ENCODE measurements at regions not wholly inside any gene's neighbourhood (a gene's known extent, or its start where the extent isn't known, plus 50 kb on each side); places are given as distances from the start of the nearest gene placed in this dataset.
"Not testable (repeated sequence)": the region's sequence is repeated elsewhere in the genome, so short reads cannot be mapped to it uniquely, and the experiment has no call there.

DNA sequence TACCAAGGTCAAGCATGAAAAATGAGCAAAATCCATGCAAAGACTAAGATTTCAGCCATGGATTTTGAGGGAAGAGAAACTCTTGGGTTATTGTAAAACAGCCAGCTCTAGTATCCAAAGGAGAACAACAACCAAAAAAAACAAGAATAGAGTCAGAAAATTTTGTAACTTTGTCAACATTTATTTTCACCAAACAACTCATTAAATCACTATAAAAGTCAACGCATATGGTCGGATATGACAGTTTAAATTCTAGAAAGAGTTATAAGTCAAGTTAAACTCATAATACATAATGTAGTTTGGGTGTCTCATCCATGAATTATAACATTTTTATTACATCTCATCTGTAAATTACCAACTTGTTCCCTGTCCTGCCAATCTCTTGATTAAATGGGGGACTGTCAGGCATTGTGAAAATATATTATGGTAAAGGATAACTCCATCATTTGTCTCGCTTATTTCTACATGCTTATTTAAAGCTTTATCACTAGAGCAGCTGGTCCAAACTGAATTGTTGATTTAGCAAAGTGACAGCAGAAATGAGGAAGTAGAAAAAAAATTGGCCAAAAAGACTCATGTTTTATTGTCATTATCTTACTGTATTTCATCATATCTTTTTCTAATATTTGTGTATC is 224.8 kb upstream of the NOCT start:
- no peak for DNase-seq

DNA sequence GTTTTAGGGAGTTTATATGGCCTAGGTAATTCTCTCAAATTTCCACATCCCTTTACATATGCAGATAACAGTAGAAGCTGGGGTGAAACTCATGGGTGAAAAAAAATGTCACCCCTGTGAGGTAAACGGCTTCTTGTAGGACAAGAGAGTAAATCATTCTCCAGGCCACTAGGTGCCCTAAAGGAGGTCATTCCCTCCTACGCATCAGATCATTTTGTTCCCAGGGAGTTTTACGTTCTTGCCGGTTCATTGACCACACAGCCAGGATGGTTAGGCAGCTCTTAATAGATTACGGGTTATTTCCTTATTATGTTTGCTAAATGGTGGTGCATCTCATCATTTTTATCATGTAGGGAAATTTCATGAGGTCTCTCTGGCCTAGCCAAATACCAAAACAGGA is 225.8 kb upstream of the NOCT start:
- DNase-seq = no peak

GRCh38 chr4:138788857-138789256 is 226.7 kb upstream of the NOCT start:
- no peak for DNase-seq

DNA sequence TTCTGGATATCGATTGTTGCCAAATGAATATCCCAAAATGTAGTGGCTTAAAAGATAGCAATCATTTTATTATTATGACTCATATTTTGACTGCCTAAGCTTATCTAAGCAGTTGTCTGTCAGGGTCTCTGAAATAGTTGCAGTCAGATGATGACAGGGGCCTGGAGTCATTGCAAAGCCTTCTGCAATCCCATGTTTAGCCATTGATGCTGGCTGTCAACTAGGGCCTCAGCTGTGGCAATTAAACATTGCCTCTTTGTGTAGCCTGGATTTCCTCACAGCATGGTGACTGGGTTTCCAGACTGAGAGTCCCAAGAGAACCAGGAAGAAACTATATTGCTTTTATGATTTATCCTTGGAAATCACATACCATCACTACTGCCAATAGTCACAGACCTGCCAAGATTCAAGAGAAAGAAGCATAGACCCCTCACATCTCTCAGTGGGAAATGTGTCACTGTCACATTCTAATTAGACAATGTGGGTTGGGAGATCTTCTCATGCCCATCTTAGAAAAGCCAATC is 227.3 kb upstream of the NOCT start:
- no peak for DNase-seq

DNA sequence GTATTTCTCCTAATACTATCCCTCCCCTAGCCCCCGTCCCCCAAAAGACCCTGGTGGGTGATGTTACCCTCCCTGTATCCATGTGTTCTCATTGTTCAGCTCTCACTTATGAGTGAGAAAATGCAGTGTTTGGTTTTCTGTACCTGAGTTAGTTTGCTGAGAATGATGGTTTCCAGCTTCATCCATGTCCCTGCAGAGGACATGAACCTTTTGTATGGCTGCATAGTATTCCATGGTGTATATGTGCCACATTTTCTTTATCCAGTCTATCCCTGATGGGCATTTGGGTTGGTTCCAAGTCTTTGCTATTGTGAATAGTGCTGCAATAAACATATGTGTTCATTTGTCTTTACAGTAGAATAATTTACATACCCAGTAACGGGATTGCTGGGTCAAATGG is 235.8 kb upstream of the NOCT start:
- DNase-seq = not testable (repeated sequence)

- no peak for DNase-seq
Measured at GRCh38 chr4:138775890-138776289, 239.7 kb upstream of the NOCT start.

GRCh38 chr4:138775489-138775888 is 240.1 kb upstream of the NOCT start:
- DNase-seq = no peak

DNA sequence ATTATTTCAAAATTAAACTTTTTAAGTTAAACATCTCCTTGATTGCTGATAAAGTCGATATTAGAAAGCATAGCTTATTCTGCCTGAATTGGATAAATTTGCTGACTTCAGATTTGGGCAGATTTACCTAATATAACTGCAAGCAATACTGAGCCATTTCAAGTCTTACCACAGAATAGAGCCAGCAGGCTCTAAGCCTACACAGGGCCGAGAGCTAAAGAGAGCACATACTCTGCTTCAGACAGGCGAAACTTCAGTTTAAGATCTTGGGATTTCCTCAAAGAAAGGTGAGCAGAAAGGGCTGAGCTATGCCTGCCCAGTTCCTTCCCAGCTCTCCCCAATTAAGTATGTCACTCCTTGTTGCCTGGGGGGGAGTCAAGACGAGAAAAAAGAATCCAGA is 240.6 kb upstream of the NOCT start:
- no peak for DNase-seq

- not testable (repeated sequence) for DNase-seq
Measured at GRCh38 chr4:138774125-138774524, 241.5 kb upstream of the NOCT start.

- DNase-seq = no peak
Measured at GRCh38 chr4:138773321-138773720, 242.3 kb upstream of the NOCT start.

DNA sequence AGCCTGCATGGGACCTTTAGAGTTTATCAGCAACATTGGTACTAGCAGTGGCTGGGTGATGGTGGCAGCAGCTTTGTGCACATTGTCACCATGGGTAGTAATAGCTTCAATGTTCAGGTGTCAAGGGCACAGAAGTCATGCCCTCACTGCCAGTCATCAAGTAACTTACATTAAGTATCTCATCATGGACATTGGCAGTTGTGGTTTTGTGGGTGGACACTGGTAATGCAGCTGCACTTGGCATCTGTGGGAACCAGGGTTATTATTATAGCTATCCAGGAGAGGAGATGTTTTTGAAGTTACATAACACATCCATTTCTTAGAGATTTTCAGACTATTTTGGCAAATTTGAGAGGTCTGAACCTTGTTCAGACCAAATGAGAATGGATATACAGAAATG is 243.2 kb upstream of the NOCT start:
- DNase-seq = no peak

GRCh38 chr4:138770818-138771217 is 244.8 kb upstream of the NOCT start:
- no peak for DNase-seq

DNA sequence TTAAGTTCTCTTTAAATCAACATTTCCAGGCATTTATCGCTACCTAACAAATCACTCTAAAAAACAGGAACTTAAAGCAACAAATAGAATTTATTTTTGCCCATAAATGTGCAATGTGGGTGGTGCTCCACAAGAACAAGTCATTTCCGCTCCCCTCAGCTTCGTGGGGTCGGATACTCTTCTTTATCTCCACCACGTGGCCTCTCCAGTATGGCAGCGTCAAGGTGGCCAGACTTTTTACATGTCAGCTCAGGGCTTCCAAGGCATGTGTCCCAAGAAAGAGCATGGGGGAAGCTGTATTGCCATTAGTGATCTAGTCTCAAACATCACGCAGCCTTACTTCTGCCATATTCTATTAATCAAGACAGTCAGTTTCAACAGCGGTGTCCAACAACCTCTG is 249.2 kb upstream of the NOCT start:
- DNase-seq = no peak

GRCh38 chr4:138765442-138765841 is 250.1 kb upstream of the NOCT start:
- no peak for DNase-seq

DNA sequence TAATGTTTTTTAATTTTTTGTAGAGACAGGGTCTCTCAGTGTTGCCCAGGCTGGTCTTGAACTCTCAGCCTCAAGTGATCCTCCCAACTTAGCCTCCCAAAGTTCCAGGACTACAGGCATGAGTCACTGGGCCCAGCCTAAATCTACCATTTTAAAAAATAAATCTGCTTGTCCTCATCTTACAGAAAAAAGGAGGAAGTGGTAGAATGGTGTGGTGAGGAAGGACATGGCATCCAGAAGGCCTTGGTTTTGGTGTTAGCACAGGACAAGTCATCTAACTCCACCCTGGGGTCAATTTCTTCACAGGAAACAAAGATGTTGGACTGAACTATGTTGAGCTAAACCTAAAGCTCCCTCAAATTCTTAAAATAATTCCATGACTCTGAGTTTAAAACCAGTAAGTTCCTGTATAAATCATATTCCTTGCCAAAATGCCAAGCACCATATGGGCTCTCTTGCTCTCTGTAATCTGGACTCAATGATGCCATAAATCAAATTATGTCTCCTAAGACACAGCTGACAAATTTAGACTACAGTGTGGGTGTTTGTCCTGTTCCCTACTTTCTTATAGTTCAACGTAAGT is 253.9 kb upstream of the NOCT start:
- DNase-seq = no peak

DNA sequence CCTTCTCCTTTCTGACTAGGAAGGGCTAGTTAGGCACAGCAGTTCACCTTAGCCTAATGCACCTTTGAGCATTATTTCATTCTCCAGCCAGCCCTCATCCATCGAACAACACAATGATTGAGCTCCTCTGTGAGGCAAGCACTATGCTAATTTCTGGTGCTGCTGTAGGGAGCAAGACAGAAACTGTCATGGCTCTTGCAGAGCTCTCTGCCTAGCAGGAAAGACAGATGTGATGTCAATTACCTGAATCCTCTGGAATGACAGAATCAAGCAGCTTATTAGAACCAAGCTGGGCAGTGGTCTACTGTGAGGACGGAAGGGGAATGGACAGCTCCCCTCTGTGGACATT is 256.1 kb upstream of the NOCT start:
- no peak for DNase-seq

DNA sequence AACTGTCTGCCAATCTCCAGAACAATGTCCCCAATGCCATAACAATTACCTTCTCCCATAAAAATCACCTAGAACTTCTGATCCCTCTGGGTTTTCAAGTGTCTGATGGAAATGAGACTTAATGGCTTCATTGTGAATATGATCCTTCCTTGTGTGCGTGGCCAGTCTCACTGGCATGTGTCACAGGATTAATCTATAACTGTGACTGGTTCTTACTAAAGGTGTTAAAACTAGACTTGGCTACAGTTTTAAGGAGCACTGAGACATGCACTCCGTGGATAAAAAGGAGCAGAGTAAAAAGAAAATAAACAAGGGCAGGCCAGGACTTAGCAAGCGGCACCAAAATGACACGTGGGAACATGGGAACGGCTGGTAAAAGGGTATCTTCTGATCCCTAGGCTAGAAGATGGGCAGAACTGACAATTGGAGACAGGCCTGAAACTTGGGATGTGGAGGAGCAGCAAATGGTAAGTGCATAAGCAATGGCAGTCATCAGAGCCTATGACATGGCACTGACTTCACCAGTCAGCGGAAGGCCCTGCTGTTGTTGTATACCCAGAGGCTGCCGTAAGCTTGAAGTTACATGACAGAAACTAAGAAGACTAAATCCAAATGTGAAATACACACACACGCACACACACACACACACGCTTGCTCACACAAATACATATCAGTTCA is 256.6 kb upstream of the NOCT start:
- DNase-seq = no peak

DNA sequence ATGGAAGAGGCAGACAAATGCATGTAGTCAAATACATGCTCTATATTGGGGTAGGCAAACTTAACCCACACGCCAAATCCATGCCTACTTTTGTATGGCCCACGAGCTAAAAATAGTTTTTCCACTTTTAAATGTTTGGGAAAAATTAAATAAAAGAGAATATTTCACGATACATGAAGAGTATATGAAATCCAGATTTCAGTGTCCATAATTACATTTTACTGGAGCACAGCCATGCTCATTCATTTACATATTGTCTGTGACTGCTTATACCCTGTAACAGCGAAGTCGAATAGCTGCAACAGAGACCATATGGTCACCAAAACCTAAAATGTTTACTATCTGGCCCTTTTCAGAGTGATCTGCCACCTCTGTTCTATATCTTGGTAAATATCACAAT is 257.4 kb upstream of the NOCT start:
- no peak for DNase-seq

- no peak for DNase-seq
Measured at GRCh38 chr4:138757432-138757831, 258.1 kb upstream of the NOCT start.

- DNase-seq = no peak
Measured at GRCh38 chr4:138756519-138756918, 259.1 kb upstream of the NOCT start.

GRCh38 chr4:138751309-138751708 is 264.3 kb upstream of the NOCT start:
- no peak for DNase-seq

DNA sequence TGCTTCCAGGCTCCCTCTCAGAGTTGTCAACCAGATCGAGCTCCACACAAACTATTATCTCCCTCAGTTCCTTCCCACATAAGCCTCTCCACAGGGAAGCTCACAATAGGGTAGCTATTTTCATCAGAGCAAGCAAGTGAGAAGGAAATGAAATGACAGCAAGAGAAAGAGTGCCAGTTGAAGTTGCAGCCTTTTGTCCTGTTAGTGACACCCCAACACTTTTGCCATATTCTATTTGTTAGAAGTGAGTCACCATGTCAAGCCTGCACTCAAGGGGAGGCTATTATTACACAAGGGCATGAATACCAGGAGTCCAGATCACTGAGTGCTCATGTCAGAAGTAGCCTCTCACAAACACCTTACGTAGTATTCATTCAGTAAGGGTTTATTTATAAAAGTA is 266.3 kb upstream of the NOCT start:
- no peak for DNase-seq

GRCh38 chr4:138741766-138742377 is 273.7 kb upstream of the NOCT start:
- DNase-seq = no peak

Data from effector CD4-positive, alpha-beta T cell (primary cell).